DMS153 treated with DMSO at 0.1 percent for 48 hours (cell line): ENCODE measurements at regions not wholly inside any gene's neighbourhood (a gene's known extent, or its start where the extent isn't known, plus 50 kb on each side); places are given as distances from the start of the nearest gene placed in this dataset.

ENCODE experiments used
- DNase-seq: peaks from one replicate; lab custom pipeline; 2025; ENCODE audit not compliant: unreplicated experiment; lab: John Stamatoyannopoulos, UW

- no peak for DNase-seq
Measured at GRCh38 chr14:56494167-56494566, 85.4 kb upstream of the TMEM260 start.

GRCh38 chr14:56498112-56498511, 81.5 kb upstream of the TMEM260 start:
- no peak for DNase-seq

- DNase-seq, result peak; percentile 22
Measured at GRCh38 chr14:56501909-56502530, 77.6 kb upstream of the TMEM260 start.

- no peak for DNase-seq
Measured at GRCh38 chr14:56505361-56505760, 74.2 kb upstream of the TMEM260 start.

DNA sequence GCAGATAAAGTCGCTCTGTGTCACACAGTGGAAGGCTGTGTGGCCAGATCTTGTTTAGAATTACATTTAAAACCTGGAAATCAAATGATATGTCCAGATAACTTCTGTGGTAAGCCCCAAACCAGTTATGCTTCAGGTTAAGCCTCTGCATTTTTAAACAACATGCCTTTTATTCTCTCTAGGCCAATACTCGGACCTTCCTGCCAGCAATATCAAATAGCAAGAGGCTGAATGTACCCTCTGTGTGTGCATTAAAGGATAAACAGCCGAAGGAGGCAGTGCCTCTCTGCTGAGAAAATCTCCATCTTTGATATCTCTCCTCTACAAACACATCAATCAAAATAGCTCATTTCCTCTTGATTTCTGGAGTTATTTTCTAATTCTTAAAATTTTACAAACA, 67.1 kb upstream of the TMEM260 start:
- DNase-seq, result no peak

DNA sequence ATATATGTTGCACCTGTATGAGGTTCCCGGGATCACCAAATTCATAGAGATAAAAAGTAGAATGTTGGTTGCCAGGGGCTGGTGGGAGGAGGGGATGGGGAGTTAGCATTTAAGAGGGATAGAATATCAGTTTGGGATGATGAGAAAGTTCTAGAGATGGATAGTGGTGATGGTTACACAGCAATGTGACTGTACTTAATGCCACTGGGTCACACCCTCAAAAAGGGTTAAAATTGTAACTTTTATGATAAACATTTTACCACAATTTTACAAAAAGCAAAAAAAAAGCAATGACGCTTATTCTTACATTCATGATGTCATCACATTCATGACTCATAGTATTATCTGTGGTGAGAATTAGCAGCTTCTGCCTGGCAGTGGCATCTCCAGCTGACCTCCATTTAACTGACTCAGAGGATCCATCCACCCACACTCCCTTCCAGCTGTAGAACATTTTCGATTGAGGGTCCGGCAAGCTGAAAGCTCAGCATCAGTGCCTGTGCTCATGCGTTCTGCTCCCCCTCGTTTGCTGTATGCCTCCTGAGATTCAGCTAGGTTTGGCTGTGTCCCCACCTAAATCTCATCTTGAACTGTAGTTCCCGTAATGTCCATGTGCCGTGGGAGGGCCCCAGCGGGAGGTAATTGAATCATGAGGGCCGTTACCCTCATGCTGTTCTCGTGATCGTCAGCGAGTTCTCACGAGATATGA, 64.8 kb upstream of the TMEM260 start:
- DNase-seq, result no peak

DNA sequence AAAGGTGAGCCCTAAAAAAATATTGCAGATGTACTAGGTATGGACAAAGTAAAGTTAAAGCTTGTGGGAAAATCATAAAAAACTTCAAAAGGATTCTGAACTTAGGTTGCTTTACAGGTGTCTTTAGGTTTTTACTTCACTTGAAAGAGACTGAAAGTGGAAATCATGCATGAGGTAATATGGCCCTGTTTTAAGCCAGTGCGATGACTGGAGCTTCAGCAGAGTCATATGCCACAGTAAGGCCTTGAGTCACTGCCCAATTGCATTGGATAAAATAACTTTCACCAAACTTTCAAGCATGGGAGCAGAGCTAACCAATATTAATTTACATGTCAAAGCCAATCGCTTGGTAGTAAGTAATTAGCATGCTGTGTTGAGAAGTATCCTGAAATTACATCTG, 63.9 kb upstream of the TMEM260 start:
- DNase-seq, result no peak

DNA sequence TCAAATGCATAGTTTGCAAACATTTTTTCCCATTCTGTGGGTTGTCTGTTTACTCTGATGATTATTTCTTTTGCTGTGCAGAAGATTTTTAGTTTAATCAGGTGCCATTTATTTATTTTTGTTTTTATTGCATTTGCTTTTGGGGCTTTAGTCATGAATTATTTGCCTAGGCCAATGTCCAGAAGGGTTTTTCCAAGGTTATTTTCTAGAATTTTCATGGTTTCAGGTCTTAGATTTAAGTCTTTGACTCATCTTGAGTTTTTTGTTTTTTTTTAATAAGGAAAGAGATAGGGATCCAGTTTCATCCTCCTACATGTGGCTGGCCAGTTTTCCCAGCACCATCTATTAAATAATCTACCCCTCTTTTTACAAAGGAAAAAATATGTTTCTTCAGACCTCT, 57.2 kb upstream of the TMEM260 start:
- DNase-seq, result no peak

- DNase-seq, result no peak
Measured at GRCh38 chr14:56524971-56525677, 54.5 kb upstream of the TMEM260 start.

DNA sequence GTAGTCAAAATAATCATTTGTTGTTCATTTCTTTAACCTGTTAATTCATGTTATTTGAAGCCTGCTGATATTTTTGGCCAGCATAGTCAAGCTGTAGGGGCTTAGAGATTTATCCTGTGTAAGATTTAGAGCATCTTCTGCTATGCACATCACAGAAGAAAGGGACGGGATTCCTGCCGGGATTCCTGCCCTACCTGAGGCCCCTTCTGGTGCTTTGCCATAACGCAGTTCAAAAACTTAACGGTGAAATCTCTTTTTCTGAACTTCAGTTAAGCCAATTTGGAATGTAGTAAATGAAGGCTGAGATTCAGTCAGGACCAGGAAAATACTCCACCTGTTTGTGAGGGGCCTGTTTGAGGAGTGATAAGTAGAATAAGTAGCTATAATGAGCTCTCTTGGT, 50.7 kb upstream of the TMEM260 start:
- no peak for DNase-seq
